Right lobe of liver (tissue), 6 donors: ENCODE measurements at regions not wholly inside any gene's neighbourhood (a gene's known extent, or its start where the extent isn't known, plus 50 kb on each side); places are given as distances from the start of the nearest gene placed in this dataset.
A peak's percentile ranks its signal among the peaks of the same experiment; 100 is the strongest.
"Not testable (repeated sequence)": the region's sequence is repeated elsewhere in the genome, so short reads cannot be mapped to it uniquely, and the experiment has no call there.

Source experiments
- ATAC-seq, 4 donors: fragments of 200-7000 bp; cut with Tn5 transposase; one replicate each; pipeline ENCODE4 v1.9.1; 2020; ENCODE audit warnings: mild to moderate bottlenecking in 4 of 4, moderate library complexity in 4 of 4
- DNase-seq, 3 donors: peaks; one replicate each; pipeline ENCODE4 v3.0.0-alpha.2; 2020
- H3K27ac ChIP-seq, 3 donors: fragments of 200-600 bp; one replicate each; pipeline ENCODE4 v1.8.0; 2022
- H3K27me3 ChIP-seq, 2 donors: fragments of 200-600 bp; one replicate each; pipeline ENCODE4 v1.8.0; 2022
- H3K36me3 ChIP-seq, 4 donors: fragments of 200-600 bp; sonication (generic) in 1 of 4; one replicate each; pipeline versions ENCODE4 v1.5.1 to v1.8.0; 2017 to 2022; ENCODE audit warnings: control low read depth in 1 of 4
- H3K4me1 ChIP-seq, 4 donors: fragments of 200-600 bp; sonication (generic) in 1 of 4; one replicate each; pipeline versions ENCODE4 v1.5.1 to v1.8.0; 2017 to 2022; ENCODE audit warnings: control low read depth in 1 of 4
- H3K4me3 ChIP-seq, 3 donors: fragments of 200-600 bp; one replicate each; pipeline ENCODE4 v1.8.0; 2022
- H3K9me3 ChIP-seq, 4 donors: fragments of 200-600 bp; sonication (generic) in 1 of 4; one replicate each; pipeline versions ENCODE4 v1.5.1 to v1.8.0; 2017 to 2022; ENCODE audit warnings: control low read depth in 1 of 4
- CTCF ChIP-seq, 4 donors: fragments of 200-600 bp in 3 of 4; fragments of 450-650 bp in 1 of 4; IDR thresholded peaks; one replicate each; pipeline versions ENCODE4 v1.5.1 to v1.8.0; 2016 to 2022; ENCODE audit warnings: antibody characterized with exemption in 4 of 4, mild to moderate bottlenecking in 2 of 4
- POLR2A ChIP-seq: fragments of 450-650 bp; IDR thresholded peaks from one replicate; pipeline ENCODE4 v1.6.1; 2017; ENCODE audit warnings: antibody characterized with exemption, mild to moderate bottlenecking
- WGBS: methylation state at CpG from one replicate; pipeline ENCODE4 v1.1.6; 2018; ENCODE audit warnings: low coverage, low lambda C conversion rate; ENCODE audit not compliant: insufficient coverage; ENCODE audit errors: missing lambda C conversion rate; 5-methylcytosine and 5-hydroxymethylcytosine counted together
- intact Hi-C, 2 donors: fragments of 100-400 bp; cut with DNase I; formaldehyde crosslinking; loops; one replicate each; pipeline versions ENCODE4 v1.11.2 to v1.14.1; 2022
- donor health status: DM: no; HTN: yes; CAD: no.
- donor health status: DM: no; HTN: no; CAD: no.
- donor health status: DM: no; HTN: no; CAD: no.
- donor health status: DM: no; HTN: yes; CAD: no.
- donor health status: DM: no; HTN: yes; CAD: no.

GRCh38 chr16:21519361-21520133 lies 79.8 kb upstream of the METTL9 start:
- DNase-seq, H3K9me3 ChIP-seq, H3K27me3 ChIP-seq, intact Hi-C loops, H3K4me1 ChIP-seq, H3K36me3 ChIP-seq: not testable (repeated sequence)
- peak overlapping the region; percentile 57 to 77 (median 72) for H3K4me3 ChIP-seq
- H3K27ac ChIP-seq, result peak overlapping the region; percentile 40 to 65 (median 60)
- ATAC-seq, result peak; percentile 2 to 42 (median 18)
- 3% methylated on average over 35 of the region's 52 CpGs for WGBS

GRCh38 chr16:21520134-21521047 lies 79.0 kb upstream of the METTL9 start:
- intact Hi-C loops, H3K4me1 ChIP-seq, H3K36me3 ChIP-seq, H3K9me3 ChIP-seq, H3K27me3 ChIP-seq: not testable (repeated sequence)
- Histone ChIP-seq H3K4me3 (peak overlapping the region; percentile 57 to 77 (median 72)), H3K27ac (peak overlapping the region; percentile 40 to 65 (median 60))
- ATAC-seq, result peak; percentile 84 to 94 (median 87)
- WGBS, result 8% methylated on average over 38 of the region's 101 CpGs
- DNase-seq, result peak; percentile 93 to 96 (median 95)
- peak; percentile 68 for TF ChIP-seq POLR2A

GRCh38 chr16:21521048-21521389 lies 78.4 kb upstream of the METTL9 start:
- H3K27me3 ChIP-seq, H3K36me3 ChIP-seq, H3K4me3 ChIP-seq, H3K27ac ChIP-seq, intact Hi-C loops, H3K9me3 ChIP-seq, DNase-seq, ATAC-seq, H3K4me1 ChIP-seq: not testable (repeated sequence)
- WGBS, result 85% methylated on average over 8 of the region's 8 CpGs

- peak in 1 of 4 donors; percentile 1 for ATAC-seq
- DNase-seq, H3K36me3 ChIP-seq, H3K4me1 ChIP-seq, H3K9me3 ChIP-seq, H3K27ac ChIP-seq, H3K27me3 ChIP-seq, intact Hi-C loops, H3K4me3 ChIP-seq: not testable (repeated sequence)
- WGBS, result 48% methylated on average over 13 of the region's 24 CpGs
These were observed 77.8 kb upstream of the METTL9 start for GRCh38 chr16:21521390-21522143.

GRCh38 chr16:21522846-21523245 lies 76.5 kb upstream of the METTL9 start:
- H3K27ac ChIP-seq, DNase-seq, H3K27me3 ChIP-seq, H3K36me3 ChIP-seq, H3K4me3 ChIP-seq, intact Hi-C loops, ATAC-seq, H3K9me3 ChIP-seq, H3K4me1 ChIP-seq: not testable (repeated sequence)
- WGBS, result 88% methylated on average over 18 of the region's 20 CpGs

GRCh38 chr16:21523411-21524067 lies 75.8 kb upstream of the METTL9 start:
- no peak for TF ChIP-seq CTCF (IDR thresholded peaks at IDR 0.05)
- no peak for TF ChIP-seq POLR2A
- DNase-seq, result no peak
- WGBS, result 89% methylated on average over 17 of the region's 17 CpGs

More at GRCh38 chr16:21523411-21524067, 75.8 kb upstream of the METTL9 start:
- H3K27me3 ChIP-seq, result no peaks in the 10 kb centered on the region
- no peak for ATAC-seq
- intact Hi-C loops, result no loop called here
- no peak overlapping the region for H3K27ac ChIP-seq
- peaks cover 0 to 5% (median 2%) of the 10 kb centered on the region in 4 donors for H3K4me1 ChIP-seq
- no peak overlapping the region for H3K4me3 ChIP-seq
- no peaks in the 10 kb centered on the region for H3K36me3 ChIP-seq
- no peaks in the 10 kb centered on the region for H3K9me3 ChIP-seq
